ENCODE measurements at regions not wholly inside any gene's neighbourhood (a gene's known extent, or its start where the extent isn't known, plus 50 kb on each side); places are given as distances from the start of the nearest gene placed in this dataset.

DNA sequence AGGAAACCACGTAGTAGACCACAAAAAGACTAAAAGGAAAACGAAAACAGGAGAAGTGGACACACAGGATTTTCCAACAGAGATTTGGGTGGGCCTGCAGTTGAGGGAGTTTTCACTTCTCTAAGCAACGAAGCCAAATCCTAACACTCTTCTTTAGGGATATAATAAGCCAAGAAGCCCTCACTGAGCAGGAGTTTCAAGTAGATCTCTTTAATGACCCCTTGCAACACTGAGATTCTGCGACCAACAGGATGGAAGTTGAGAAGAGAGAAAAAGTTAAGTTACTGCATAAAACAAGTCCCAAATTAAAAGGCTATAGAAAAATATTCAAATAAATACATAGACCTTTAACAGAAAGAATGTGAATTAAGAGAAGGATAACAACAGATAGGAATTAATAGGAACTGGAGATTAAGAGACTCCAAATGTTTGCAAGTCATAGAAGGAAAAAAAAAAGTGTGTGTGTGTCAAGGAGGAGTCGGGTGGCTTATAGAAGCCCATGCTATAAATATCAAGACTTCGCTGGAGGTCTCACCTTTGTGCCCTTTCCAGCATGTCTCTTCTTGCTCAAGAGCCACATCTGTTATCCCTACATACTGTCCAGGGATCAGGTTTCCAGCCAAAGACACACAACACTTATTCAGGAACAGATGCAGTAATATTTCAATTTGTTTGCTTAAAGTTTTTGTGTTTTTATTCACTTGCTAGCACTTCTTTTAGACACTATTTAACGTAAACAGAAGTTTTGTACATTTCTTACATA, 69.4 kb upstream of the ARHGAP28 start:
- no peak overlapping the region for H3K4me3 ChIP-seq (ENCODE audit: insufficient read depth, low read depth, low read length)
- peaks cover 9% of the 10 kb centered on the region for H3K4me1 ChIP-seq (ENCODE audit: control insufficient read depth, insufficient read depth, low read length)
- H3K36me3 ChIP-seq (ENCODE audit: control insufficient read depth, insufficient read depth, low read length) = no peaks in the 10 kb centered on the region
- no peaks in the 10 kb centered on the region for H3K9me3 ChIP-seq (ENCODE audit: control insufficient read depth, low read length)
- 89 to 93% methylated on average over 7 of the region's 7 CpGs for WGBS, 2 experiments
- H3K27ac ChIP-seq (ENCODE audit: insufficient read depth, low read depth, low read length, poor library complexity, severe bottlenecking) = no peak overlapping the region
- H3K27me3 ChIP-seq (ENCODE audit: control insufficient read depth, insufficient read depth, low read length, poor library complexity, severe bottlenecking) = no peaks in the 10 kb centered on the region

DNA sequence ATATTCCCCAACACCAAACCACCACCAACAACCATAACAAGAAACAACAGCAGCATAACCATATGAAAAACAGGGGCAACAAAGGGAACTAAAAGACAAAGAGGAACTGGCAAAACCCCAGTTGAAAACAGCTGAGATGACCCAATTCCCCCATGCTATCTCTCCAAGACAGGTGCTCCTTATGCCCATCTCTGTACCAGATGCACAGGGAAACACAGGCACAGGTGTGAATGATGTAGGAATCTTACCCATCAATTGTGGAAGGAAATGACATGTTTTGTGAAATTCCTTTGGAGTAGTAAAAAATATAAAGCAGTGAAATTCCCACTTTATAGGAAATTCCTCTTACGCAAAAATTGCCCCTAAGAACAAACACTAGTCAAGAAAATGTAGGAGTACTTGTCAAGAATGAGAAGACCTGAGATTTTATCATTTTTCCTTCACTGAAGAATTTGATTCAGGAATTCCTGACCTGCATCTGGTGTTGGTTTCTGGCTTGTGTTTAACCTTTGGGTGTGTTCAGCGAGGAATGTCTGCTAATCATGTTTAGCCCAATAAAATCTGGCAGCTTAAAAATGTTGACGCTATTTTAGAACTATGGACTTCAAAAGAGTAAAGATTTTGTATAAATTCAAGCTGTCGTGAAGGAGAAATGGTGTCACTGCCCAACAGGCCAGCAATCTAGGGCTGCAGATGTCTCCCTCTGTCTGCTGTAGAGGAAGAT, 67.7 kb upstream of the ARHGAP28 start:
- Histone ChIP-seq H3K36me3 (ENCODE audit: control insufficient read depth, insufficient read depth, low read length) (no peaks in the 10 kb centered on the region), H3K4me3 (ENCODE audit: insufficient read depth, low read depth, low read length) (no peak overlapping the region), H3K27ac (ENCODE audit: insufficient read depth, low read depth, low read length, poor library complexity, severe bottlenecking) (no peak overlapping the region), H3K9me3 (ENCODE audit: control insufficient read depth, low read length) (no peaks in the 10 kb centered on the region), H3K27me3 (ENCODE audit: control insufficient read depth, insufficient read depth, low read length, poor library complexity, severe bottlenecking) (no peaks in the 10 kb centered on the region), H3K4me1 (ENCODE audit: control insufficient read depth, insufficient read depth, low read length) (peaks cover 9% of the 10 kb centered on the region)
- WGBS, 2 experiments = 95 to 96% methylated on average over 3 to 4 of the region's 4 CpGs

GRCh38 chr18:6666012-6666685, 63.4 kb upstream of the ARHGAP28 start:
- 82 to 97% methylated on average over 2 to 3 of the region's 3 CpGs for WGBS, 2 experiments

DNA sequence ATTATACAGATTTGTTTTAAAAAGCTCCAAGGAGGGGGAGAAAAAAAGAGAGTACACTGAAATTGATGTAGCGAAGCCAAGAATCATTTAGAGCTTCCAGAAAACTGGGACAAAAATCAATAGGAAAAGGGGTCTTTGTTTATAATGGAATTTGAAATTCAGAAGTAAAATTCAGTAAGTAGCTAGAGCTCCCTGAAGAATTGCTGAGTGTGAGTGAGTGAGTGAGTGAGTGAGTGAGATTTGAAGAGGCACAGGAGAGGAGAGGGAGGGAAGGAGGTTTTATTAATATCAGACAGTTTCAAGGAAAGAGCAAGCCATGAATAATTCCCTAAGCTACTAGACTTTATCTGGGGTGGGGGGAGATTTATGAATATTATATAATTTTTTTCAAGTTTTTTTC, 60.7 kb upstream of the ARHGAP28 start:
- WGBS, 2 experiments = 98% methylated on average over 1 of the region's 1 CpG
- no peak overlapping the region for H3K4me3 ChIP-seq (ENCODE audit: insufficient read depth, low read depth, low read length)
- H3K4me1 ChIP-seq (ENCODE audit: control insufficient read depth, insufficient read depth, low read length) = no peaks in the 10 kb centered on the region
- no peaks in the 10 kb centered on the region for H3K36me3 ChIP-seq (ENCODE audit: control insufficient read depth, insufficient read depth, low read length)
- H3K27me3 ChIP-seq (ENCODE audit: control insufficient read depth, insufficient read depth, low read length, poor library complexity, severe bottlenecking) = no peaks in the 10 kb centered on the region
- no peaks in the 10 kb centered on the region for H3K9me3 ChIP-seq (ENCODE audit: control insufficient read depth, low read length)
- H3K27ac ChIP-seq (ENCODE audit: insufficient read depth, low read depth, low read length, poor library complexity, severe bottlenecking) = no peak overlapping the region

More at GRCh38 chr18:6666012-6666685, 63.4 kb upstream of the ARHGAP28 start:
- no peak overlapping the region for H3K27ac ChIP-seq (ENCODE audit: insufficient read depth, low read depth, low read length, poor library complexity, severe bottlenecking)
- no peaks in the 10 kb centered on the region for H3K27me3 ChIP-seq (ENCODE audit: control insufficient read depth, insufficient read depth, low read length, poor library complexity, severe bottlenecking)
- no peak overlapping the region for H3K4me3 ChIP-seq (ENCODE audit: insufficient read depth, low read depth, low read length)
- H3K36me3 ChIP-seq (ENCODE audit: control insufficient read depth, insufficient read depth, low read length) = no peaks in the 10 kb centered on the region
- no peaks in the 10 kb centered on the region for H3K4me1 ChIP-seq (ENCODE audit: control insufficient read depth, insufficient read depth, low read length)
- no peaks in the 10 kb centered on the region for H3K9me3 ChIP-seq (ENCODE audit: control insufficient read depth, low read length)

GRCh38 chr18:6672821-6673308, 56.7 kb upstream of the ARHGAP28 start:
- no peak overlapping the region for H3K27ac ChIP-seq (ENCODE audit: insufficient read depth, low read depth, low read length, poor library complexity, severe bottlenecking)
- 80 to 89% methylated on average over 2 of the region's 2 CpGs for WGBS, 2 experiments
- H3K4me3 ChIP-seq (ENCODE audit: insufficient read depth, low read depth, low read length) = no peak overlapping the region
- no peaks in the 10 kb centered on the region for H3K27me3 ChIP-seq (ENCODE audit: control insufficient read depth, insufficient read depth, low read length, poor library complexity, severe bottlenecking)
- H3K9me3 ChIP-seq (ENCODE audit: control insufficient read depth, low read length) = no peaks in the 10 kb centered on the region
- H3K4me1 ChIP-seq (ENCODE audit: control insufficient read depth, insufficient read depth, low read length) = peaks cover 4% of the 10 kb centered on the region
- H3K36me3 ChIP-seq (ENCODE audit: control insufficient read depth, insufficient read depth, low read length) = no peaks in the 10 kb centered on the region

GRCh38 chr18:6677086-6677485, 52.4 kb upstream of the ARHGAP28 start:
- Histone ChIP-seq H3K4me1 (ENCODE audit: control insufficient read depth, insufficient read depth, low read length) (peaks cover 4% of the 10 kb centered on the region), H3K27me3 (ENCODE audit: control insufficient read depth, insufficient read depth, low read length, poor library complexity, severe bottlenecking) (no peaks in the 10 kb centered on the region), H3K27ac (ENCODE audit: insufficient read depth, low read depth, low read length, poor library complexity, severe bottlenecking) (no peak overlapping the region), H3K4me3 (ENCODE audit: insufficient read depth, low read depth, low read length) (no peak overlapping the region), H3K9me3 (ENCODE audit: control insufficient read depth, low read length) (no peaks in the 10 kb centered on the region), H3K36me3 (ENCODE audit: control insufficient read depth, insufficient read depth, low read length) (no peaks in the 10 kb centered on the region)
- 94 to 98% methylated on average over 2 of the region's 2 CpGs for WGBS, 2 experiments

DNA sequence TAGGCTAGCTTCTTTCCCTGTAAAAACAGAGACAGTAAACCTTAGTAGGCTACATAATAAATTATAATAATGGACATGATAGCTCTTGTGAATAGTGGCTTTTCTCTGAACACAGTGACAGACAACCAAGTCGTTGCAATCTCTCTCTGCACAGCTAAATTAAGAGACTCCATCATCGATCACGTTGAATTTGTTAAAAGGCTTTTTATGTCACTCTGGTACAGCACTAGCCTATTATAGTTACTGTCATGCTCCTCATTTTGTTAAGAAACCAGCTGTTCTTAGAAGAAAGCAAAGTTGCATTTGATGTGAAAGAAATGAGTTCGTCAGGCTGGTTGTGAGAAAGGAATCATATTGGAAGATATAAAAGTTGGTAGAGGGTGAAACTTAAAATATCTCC, 50.3 kb upstream of the ARHGAP28 start:
- Histone ChIP-seq H3K27ac (ENCODE audit: insufficient read depth, low read depth, low read length, poor library complexity, severe bottlenecking) (no peak overlapping the region), H3K4me3 (ENCODE audit: insufficient read depth, low read depth, low read length) (no peak overlapping the region), H3K9me3 (ENCODE audit: control insufficient read depth, low read length) (no peaks in the 10 kb centered on the region), H3K27me3 (ENCODE audit: control insufficient read depth, insufficient read depth, low read length, poor library complexity, severe bottlenecking) (no peaks in the 10 kb centered on the region), H3K4me1 (ENCODE audit: control insufficient read depth, insufficient read depth, low read length) (peaks cover 4% of the 10 kb centered on the region), H3K36me3 (ENCODE audit: control insufficient read depth, insufficient read depth, low read length) (no peaks in the 10 kb centered on the region)
- WGBS, 2 experiments = 83 to 85% methylated on average over 4 of the region's 4 CpGs
